Natural killer cell (primary cell): ENCODE measurements at regions not wholly inside any gene's neighbourhood (a gene's known extent, or its start where the extent isn't known, plus 50 kb on each side); places are given as distances from the start of the nearest gene placed in this dataset.

Source experiments
- ATAC-seq, 3 donors: fragments of 150-1000 bp in 2 of 3; fragments of 200-7000 bp in 1 of 3; cut with Tn5 transposase; 1 replicate in 1 of 3; 2 replicates in 2 of 3; pipeline ENCODE4 v1.10.0; 2021; ENCODE audit warnings: mild to moderate bottlenecking in 2 of 3, moderate library complexity in 2 of 3
- DNase-seq, 2 donors: peaks; one replicate each; pipeline versions ENCODE4 v3.0.0 to v3.0.0-alpha.2; 2013 to 2021; ENCODE audit warnings: mixed read lengths in 1 of 2
- H3K27ac ChIP-seq: one replicate; pipeline ENCODE4 v1.5.1; 2013; ENCODE audit warnings: mild to moderate bottlenecking, low read length
- H3K27me3 ChIP-seq: one replicate; pipeline ENCODE4 v1.6.1; 2013; ENCODE audit warnings: low read length; ENCODE audit not compliant: control insufficient read depth, insufficient read depth
- H3K36me3 ChIP-seq: one replicate; pipeline ENCODE4 v1.6.1; 2013; ENCODE audit warnings: low read length; ENCODE audit not compliant: control insufficient read depth, insufficient read depth
- H3K4me1 ChIP-seq: one replicate; pipeline ENCODE4 v1.6.1; 2013; ENCODE audit warnings: low read length; ENCODE audit not compliant: control insufficient read depth, insufficient read depth
- H3K4me3 ChIP-seq: one replicate; pipeline ENCODE4 v1.5.1; 2013; ENCODE audit warnings: low read length
- H3K9me3 ChIP-seq: one replicate; pipeline ENCODE4 v1.6.1; 2013; ENCODE audit warnings: low read length; ENCODE audit not compliant: control insufficient read depth, insufficient read depth
- H3K27ac Mint-ChIP-seq, 2 donors: one replicate each; pipeline ENCODE4 v1.8.0; 2022; ENCODE audit warnings: mild to moderate bottlenecking in 2 of 2, mixed read lengths in 2 of 2, moderate library complexity in 1 of 2
- H3K27me3 Mint-ChIP-seq, 2 donors: one replicate each; pipeline ENCODE4 v1.8.0; 2022; ENCODE audit warnings: low read depth in 2 of 2, mixed read lengths in 2 of 2
- H3K36me3 Mint-ChIP-seq: one replicate; pipeline ENCODE4 v1.8.0; 2022; ENCODE audit warnings: mixed read lengths
- H3K4me1 Mint-ChIP-seq, 2 donors: one replicate each; pipeline ENCODE4 v1.8.0; 2022; ENCODE audit warnings: mixed read lengths in 2 of 2
- H3K4me3 Mint-ChIP-seq: one replicate; pipeline ENCODE4 v1.8.0; 2022; ENCODE audit warnings: mild to moderate bottlenecking, moderate library complexity, mixed read lengths
- H3K9me3 Mint-ChIP-seq, 2 donors: one replicate each; pipeline ENCODE4 v1.8.0; 2022; ENCODE audit warnings: mixed read lengths in 2 of 2
- WGBS: methylation state at CpG from one replicate; pipeline ENCODE4 v1.1.7; 2013; ENCODE audit warnings: missing lambda C conversion rate; ENCODE audit not compliant: insufficient coverage; 5-methylcytosine and 5-hydroxymethylcytosine counted together
- intact Hi-C: fragments of 100-400 bp; cut with micrococcal nuclease; formaldehyde crosslinking; loops from one replicate; pipeline ENCODE4 v1.14.2; 2022
- TF ChIP-seq, protein P1 (sequence below): fragments of 200-600 bp; IDR thresholded peaks from one replicate; pipeline ENCODE4 v1.8.0; 2022; ENCODE audit warnings: antibody characterized with exemption

DNA sequence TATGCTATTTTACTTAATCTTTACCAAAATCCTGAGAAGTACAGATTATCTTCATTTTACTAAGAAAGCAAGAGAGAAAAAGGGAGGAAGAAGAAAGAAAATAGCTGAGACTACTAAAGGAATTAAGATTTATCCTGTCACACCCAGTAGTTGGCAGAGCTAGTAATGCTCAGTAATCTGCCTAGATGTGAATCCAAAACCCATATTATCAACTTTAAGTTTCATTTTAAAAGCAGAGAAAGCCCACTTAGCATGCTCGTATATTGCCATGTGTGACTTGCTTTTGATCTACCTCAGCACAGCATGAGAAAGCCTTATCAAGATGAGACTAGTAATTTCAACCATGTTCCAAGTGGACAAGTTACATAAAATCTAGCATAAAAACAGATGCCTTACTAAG is 451.5 kb downstream of the TENT5A start:
- Histone ChIP-seq H3K9me3 (no peaks in the 10 kb centered on the region), H3K36me3 (no peaks in the 10 kb centered on the region), H3K27me3 (no peaks in the 10 kb centered on the region), H3K4me3 (no peak overlapping the region), H3K4me1 (no peaks in the 10 kb centered on the region), H3K27ac (no peak overlapping the region)
- Mint-ChIP-seq H3K27me3 (no peaks in the 10 kb centered on the region), H3K4me1 (no peaks in the 10 kb centered on the region), H3K36me3 (no peaks in the 10 kb centered on the region), H3K27ac (no peak overlapping the region), H3K4me3 (no peak overlapping the region), H3K9me3 (peaks cover 4 to 6% of the 10 kb centered on the region in 2 donors)
- TF ChIP-seq, protein P1, sequence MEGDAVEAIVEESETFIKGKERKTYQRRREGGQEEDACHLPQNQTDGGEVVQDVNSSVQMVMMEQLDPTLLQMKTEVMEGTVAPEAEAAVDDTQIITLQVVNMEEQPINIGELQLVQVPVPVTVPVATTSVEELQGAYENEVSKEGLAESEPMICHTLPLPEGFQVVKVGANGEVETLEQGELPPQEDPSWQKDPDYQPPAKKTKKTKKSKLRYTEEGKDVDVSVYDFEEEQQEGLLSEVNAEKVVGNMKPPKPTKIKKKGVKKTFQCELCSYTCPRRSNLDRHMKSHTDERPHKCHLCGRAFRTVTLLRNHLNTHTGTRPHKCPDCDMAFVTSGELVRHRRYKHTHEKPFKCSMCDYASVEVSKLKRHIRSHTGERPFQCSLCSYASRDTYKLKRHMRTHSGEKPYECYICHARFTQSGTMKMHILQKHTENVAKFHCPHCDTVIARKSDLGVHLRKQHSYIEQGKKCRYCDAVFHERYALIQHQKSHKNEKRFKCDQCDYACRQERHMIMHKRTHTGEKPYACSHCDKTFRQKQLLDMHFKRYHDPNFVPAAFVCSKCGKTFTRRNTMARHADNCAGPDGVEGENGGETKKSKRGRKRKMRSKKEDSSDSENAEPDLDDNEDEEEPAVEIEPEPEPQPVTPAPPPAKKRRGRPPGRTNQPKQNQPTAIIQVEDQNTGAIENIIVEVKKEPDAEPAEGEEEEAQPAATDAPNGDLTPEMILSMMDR, result no peak
- ATAC-seq, result no peak
- 83% methylated on average over 1 of the region's 1 CpG for WGBS
- DNase-seq, result no peak
- intact Hi-C loops, result no loop called here

DNA sequence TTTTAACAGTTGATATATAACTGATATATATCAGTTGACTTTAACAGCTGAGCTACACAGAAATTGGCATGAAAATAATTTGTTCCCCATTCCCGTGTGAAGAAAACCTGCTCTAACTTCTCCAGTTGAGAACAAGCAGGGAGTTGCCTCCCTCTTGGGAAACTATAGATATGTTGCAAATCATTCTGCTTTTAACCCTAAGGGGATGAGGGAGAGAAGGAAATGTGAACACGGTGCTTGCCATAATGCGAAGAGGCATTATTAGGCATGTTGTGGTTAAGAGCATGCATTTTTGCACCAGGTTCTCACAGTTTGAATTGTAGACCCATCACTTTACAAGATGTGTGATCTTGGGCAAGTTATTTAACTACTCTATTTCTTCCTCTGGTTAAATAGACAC is 453.7 kb downstream of the TENT5A start:
- Histone ChIP-seq H3K27me3 (no peaks in the 10 kb centered on the region), H3K9me3 (no peaks in the 10 kb centered on the region), H3K4me3 (no peak overlapping the region), H3K36me3 (no peaks in the 10 kb centered on the region), H3K4me1 (no peaks in the 10 kb centered on the region), H3K27ac (no peak overlapping the region)
- Mint-ChIP-seq H3K27ac (no peak overlapping the region), H3K27me3 (no peaks in the 10 kb centered on the region), H3K4me1 (no peaks in the 10 kb centered on the region), H3K9me3 (peaks cover 4 to 5% of the 10 kb centered on the region in 2 donors), H3K4me3 (no peak overlapping the region), H3K36me3 (no peaks in the 10 kb centered on the region)
- DNase-seq, result no peak
- intact Hi-C loops, result no loop called here
- TF ChIP-seq, protein P1, result no peak
- 91% methylated on average over 3 of the region's 3 CpGs for WGBS
- no peak for ATAC-seq

DNA sequence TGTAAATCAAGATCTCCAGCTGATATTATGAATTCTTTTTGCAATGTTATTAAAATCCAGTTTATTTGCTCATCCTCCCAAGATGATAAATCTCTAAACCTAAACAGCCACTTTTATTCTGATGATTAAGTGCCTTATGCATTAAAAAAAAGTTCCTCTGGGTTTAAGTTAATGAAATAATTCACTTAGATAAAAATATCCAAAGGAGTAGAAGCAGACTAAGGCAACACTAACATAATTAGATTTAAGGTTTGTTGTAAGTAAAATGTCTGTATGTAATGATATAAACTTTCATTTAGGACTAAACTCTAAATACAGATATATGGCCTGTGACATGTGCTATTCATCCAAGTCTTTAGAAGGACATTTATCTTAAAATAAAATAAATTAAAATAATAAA is 457.2 kb downstream of the TENT5A start:
- Mint-ChIP-seq H3K9me3 (peaks cover 4 to 5% of the 10 kb centered on the region in 2 donors), H3K27me3 (no peaks in the 10 kb centered on the region), H3K36me3 (no peaks in the 10 kb centered on the region), H3K4me3 (no peak overlapping the region), H3K4me1 (no peaks in the 10 kb centered on the region), H3K27ac (no peak overlapping the region)
- TF ChIP-seq, protein P1, result no peak
- ATAC-seq (no peak), DNase-seq (no peak)
- H3K4me3 ChIP-seq, result no peak overlapping the region
- H3K36me3 ChIP-seq, result no peaks in the 10 kb centered on the region
- peaks cover 5% of the 10 kb centered on the region for H3K9me3 ChIP-seq
- intact Hi-C loops, result no loop called here
- no peaks in the 10 kb centered on the region for H3K27me3 ChIP-seq
- H3K4me1 ChIP-seq, result no peaks in the 10 kb centered on the region
- H3K27ac ChIP-seq, result no peak overlapping the region

DNA sequence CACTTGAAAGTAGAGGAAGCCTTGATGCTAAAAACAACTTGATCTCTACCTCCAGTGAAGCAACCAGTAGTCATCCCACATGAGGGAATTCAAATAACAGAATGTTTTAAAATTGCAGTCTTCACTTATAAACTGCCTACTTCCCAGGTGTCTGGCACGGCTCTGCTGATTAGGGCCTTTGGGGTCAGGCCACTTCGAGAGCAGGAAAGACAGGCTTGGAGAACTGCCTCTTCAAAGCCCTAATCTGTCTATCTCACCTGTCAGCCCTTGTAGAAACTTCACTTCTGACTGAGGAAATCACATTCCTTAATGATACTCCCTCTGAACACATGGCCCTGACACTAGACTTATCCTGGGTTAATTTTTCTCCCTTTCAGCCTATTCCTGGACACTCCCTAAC is 458.6 kb downstream of the TENT5A start:
- Mint-ChIP-seq H3K27ac (no peak overlapping the region), H3K4me3 (no peak overlapping the region), H3K36me3 (no peaks in the 10 kb centered on the region), H3K27me3 (no peaks in the 10 kb centered on the region), H3K4me1 (no peaks in the 10 kb centered on the region), H3K9me3 (peaks cover 4 to 5% of the 10 kb centered on the region in 2 donors)
- Histone ChIP-seq H3K4me1 (no peaks in the 10 kb centered on the region), H3K27me3 (no peaks in the 10 kb centered on the region), H3K36me3 (no peaks in the 10 kb centered on the region), H3K4me3 (no peak overlapping the region), H3K27ac (no peak overlapping the region), H3K9me3 (peaks cover 5% of the 10 kb centered on the region)
- DNase-seq (no peak), ATAC-seq (no peak)
- TF ChIP-seq, protein P1, result no peak
- 62% methylated on average over 2 of the region's 2 CpGs for WGBS
- intact Hi-C loops, result no loop called here
